Panc1 (cell line): ENCODE measurements at regions not wholly inside any gene's neighbourhood (a gene's known extent, or its start where the extent isn't known, plus 50 kb on each side); places are given as distances from the start of the nearest gene placed in this dataset.

ENCODE experiments used
- POLR2AphosphoS5 ChIP-seq: IDR thresholded peaks from 2 replicates; pipeline ENCODE4 v1.6.1; 2012; ENCODE audit warnings: mild to moderate bottlenecking, low read depth, low read length, moderate library complexity
- SIN3A ChIP-seq: IDR thresholded peaks from 2 replicates; pipeline ENCODE4 v1.6.1; 2012; ENCODE audit warnings: low read depth, mild to moderate bottlenecking, low read length, moderate library complexity, borderline replicate concordance; ENCODE audit not compliant: insufficient read depth
- TF ChIP-seq, protein P1 (sequence below): fragments of 450-650 bp; IDR thresholded peaks from 2 replicates; pipeline ENCODE4 v1.5.1; 2017; ENCODE audit warnings: mild to moderate bottlenecking
- TF ChIP-seq, protein P2 (sequence below), 2 experiments: IDR thresholded peaks; 2 replicates each; pipeline ENCODE4 v1.6.1; 2011 to 2012; ENCODE audit warnings: low read depth in 2 of 2, control low read depth in 1 of 2, low read length in 1 of 2, mild to moderate bottlenecking in 1 of 2, moderate library complexity in 1 of 2; ENCODE audit not compliant: insufficient read depth in 1 of 2

DNA sequence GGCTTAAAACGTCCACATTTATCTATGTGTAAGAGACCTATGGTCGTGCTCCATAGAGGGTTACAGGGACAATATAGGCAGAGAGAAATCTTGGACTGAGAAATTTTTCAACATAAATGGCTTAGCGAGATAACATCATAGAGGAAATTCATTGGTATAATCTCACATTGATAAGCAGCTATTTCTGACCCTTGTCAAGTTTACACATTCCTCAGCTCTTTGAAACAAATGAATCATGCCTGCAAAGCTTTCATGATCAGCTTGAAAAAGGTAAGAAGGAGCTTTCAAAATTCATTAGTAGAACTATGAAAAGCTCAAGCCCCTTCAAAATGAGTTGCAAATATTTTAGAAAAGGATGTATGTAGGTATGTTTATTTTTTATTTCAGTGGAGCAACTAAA, 478.8 kb downstream of the NEBL start:
- TF ChIP-seq, protein P1, sequence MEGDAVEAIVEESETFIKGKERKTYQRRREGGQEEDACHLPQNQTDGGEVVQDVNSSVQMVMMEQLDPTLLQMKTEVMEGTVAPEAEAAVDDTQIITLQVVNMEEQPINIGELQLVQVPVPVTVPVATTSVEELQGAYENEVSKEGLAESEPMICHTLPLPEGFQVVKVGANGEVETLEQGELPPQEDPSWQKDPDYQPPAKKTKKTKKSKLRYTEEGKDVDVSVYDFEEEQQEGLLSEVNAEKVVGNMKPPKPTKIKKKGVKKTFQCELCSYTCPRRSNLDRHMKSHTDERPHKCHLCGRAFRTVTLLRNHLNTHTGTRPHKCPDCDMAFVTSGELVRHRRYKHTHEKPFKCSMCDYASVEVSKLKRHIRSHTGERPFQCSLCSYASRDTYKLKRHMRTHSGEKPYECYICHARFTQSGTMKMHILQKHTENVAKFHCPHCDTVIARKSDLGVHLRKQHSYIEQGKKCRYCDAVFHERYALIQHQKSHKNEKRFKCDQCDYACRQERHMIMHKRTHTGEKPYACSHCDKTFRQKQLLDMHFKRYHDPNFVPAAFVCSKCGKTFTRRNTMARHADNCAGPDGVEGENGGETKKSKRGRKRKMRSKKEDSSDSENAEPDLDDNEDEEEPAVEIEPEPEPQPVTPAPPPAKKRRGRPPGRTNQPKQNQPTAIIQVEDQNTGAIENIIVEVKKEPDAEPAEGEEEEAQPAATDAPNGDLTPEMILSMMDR: no peak
- TF ChIP-seq POLR2AphosphoS5 (no peak), SIN3A (no peak)
- TF ChIP-seq, protein P2, sequence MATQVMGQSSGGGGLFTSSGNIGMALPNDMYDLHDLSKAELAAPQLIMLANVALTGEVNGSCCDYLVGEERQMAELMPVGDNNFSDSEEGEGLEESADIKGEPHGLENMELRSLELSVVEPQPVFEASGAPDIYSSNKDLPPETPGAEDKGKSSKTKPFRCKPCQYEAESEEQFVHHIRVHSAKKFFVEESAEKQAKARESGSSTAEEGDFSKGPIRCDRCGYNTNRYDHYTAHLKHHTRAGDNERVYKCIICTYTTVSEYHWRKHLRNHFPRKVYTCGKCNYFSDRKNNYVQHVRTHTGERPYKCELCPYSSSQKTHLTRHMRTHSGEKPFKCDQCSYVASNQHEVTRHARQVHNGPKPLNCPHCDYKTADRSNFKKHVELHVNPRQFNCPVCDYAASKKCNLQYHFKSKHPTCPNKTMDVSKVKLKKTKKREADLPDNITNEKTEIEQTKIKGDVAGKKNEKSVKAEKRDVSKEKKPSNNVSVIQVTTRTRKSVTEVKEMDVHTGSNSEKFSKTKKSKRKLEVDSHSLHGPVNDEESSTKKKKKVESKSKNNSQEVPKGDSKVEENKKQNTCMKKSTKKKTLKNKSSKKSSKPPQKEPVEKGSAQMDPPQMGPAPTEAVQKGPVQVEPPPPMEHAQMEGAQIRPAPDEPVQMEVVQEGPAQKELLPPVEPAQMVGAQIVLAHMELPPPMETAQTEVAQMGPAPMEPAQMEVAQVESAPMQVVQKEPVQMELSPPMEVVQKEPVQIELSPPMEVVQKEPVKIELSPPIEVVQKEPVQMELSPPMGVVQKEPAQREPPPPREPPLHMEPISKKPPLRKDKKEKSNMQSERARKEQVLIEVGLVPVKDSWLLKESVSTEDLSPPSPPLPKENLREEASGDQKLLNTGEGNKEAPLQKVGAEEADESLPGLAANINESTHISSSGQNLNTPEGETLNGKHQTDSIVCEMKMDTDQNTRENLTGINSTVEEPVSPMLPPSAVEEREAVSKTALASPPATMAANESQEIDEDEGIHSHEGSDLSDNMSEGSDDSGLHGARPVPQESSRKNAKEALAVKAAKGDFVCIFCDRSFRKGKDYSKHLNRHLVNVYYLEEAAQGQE (IDR thresholded peaks at IDR 0.05; ENCODE audit: insufficient read depth in 1 of 2, low read depth in 2 of 2, low read length in 1 of 2): no peak
